ENCODE measurements at regions not wholly inside any gene's neighbourhood (a gene's known extent, or its start where the extent isn't known, plus 50 kb on each side); places are given as distances from the start of the nearest gene placed in this dataset.

DNA sequence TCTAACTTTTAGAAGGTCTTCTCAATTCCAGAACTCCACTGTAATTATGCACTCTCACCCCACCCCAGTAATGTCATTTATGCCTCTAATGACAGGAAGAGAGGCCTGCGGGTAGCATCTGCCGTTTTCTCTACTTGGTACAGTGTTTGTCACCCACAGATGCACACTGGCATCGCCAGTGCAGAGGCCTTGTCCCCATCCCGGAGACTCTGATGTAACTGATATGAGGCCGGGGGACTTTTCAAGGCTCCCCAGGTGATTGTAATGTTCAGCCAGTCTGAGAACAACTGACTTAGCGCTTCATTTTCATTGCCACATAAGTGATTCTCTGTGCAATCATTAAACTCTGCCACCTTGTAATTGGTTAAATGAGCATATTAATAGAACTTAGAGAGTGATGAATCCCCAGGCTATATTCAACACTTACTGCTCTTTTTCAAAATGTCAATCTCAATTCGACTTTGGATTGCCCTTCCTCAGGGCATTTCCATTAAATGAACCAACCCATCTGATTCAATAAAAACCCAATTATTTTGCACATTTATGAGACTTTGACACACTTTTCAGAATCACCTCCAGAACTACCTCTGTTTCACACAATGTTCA lies 113.2 kb downstream of the HERPUD2 start:
- DNase-seq = no peak
- H3K36me3 ChIP-seq (replicated peaks; ENCODE audit: control insufficient read depth, insufficient read depth, low read length) = no peaks in the 10 kb centered on the region
- no peaks in the 10 kb centered on the region for H3K27me3 ChIP-seq (ENCODE audit: control insufficient read depth, insufficient read depth, low read length)
- H3K4me3 ChIP-seq (ENCODE audit: insufficient read depth, low read depth, low read length) = no peak overlapping the region

DNA sequence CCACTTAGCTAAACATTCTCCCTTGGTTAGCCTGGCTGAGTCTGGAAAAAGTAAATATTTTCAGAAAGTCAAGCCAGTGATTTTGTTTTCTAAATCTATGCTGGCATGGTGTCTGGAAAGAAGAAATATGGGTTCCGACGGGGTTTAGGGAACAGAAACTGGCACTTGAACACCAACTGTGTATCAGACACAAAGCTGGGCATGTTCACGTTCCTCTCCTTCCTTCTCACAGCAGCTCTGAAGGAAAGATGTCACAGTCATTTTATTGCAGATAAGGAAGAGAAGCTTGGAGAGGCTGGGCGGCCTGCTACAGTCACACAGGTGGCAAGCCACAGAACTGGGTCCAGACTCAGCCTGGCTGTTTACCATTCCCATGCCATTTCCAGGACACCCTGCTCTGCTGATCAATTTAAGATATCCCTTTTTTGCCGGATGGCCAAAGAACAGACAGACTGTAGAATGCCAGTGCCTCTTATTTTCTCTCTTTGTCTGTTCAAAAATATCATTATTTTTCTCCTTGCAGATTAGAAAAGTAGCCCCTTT lies 118.8 kb downstream of the HERPUD2 start:
- no peak for DNase-seq
- no peak overlapping the region for H3K4me3 ChIP-seq (ENCODE audit: insufficient read depth, low read depth, low read length)
- no peaks in the 10 kb centered on the region for H3K27me3 ChIP-seq (ENCODE audit: control insufficient read depth, insufficient read depth, low read length)
- H3K36me3 ChIP-seq (replicated peaks; ENCODE audit: control insufficient read depth, insufficient read depth, low read length) = no peaks in the 10 kb centered on the region

DNA sequence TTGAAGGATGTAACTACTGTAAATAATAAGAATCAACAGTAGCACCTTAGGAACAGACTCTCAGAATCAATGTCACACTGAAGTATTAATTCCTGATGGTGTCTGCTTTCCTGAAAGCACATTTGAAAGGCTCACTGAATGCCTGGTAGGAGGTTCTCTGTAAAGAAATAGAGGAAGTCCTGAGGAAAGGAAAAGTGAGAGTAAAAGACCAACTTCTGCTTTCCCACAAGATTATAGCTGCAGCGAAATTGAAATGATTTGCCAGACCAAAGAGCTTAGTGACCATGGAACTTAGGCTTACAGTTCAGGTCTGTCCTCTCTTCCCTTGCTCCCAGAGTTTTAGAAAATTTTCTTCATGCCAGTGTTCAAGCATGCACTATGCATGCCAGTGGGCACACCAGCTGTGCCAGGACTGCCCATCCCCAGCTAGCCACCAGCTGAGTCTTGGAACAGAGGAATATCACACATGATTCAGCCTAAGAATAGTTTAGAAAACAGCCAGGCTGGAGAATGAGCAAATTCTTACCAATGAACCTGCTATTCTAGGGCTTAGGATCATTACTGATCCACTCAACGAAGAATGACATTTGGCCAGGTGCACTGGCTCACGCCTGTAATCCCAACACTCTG lies 123.2 kb downstream of the HERPUD2 start:
- Histone ChIP-seq H3K27me3 (ENCODE audit: control insufficient read depth, insufficient read depth, low read length) (no peaks in the 10 kb centered on the region), H3K4me3 (ENCODE audit: insufficient read depth, low read depth, low read length) (no peak overlapping the region), H3K36me3 (replicated peaks; ENCODE audit: control insufficient read depth, insufficient read depth, low read length) (no peaks in the 10 kb centered on the region)
- no peak for DNase-seq

GRCh38 chr7:35570937-35571336 lies 124.0 kb downstream of the HERPUD2 start:
- Histone ChIP-seq H3K27me3 (ENCODE audit: control insufficient read depth, insufficient read depth, low read length) (no peaks in the 10 kb centered on the region), H3K4me3 (ENCODE audit: insufficient read depth, low read depth, low read length) (no peak overlapping the region), H3K36me3 (replicated peaks; ENCODE audit: control insufficient read depth, insufficient read depth, low read length) (no peaks in the 10 kb centered on the region)
- DNase-seq = no peak

DNA sequence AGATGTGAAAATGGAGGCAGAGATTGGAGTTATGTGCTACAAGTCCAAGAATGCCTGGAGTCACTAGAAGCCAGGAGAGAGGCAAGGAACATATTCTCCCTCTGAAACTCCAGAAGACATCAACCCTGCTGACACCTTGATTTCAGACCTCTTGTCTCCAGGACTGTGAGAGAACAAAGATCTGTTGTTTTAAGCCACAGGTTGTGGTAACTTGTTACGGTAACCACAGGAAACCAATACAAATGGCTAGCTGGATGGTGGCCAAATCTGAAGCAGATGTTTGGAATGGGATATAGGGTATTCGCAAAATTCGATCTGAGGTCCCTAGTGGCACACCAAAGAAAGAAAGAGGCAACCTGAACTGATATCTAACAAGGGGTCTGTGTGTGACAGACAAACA lies 129.0 kb downstream of the HERPUD2 start:
- no peak for DNase-seq
- H3K36me3 ChIP-seq (replicated peaks; ENCODE audit: control insufficient read depth, insufficient read depth, low read length) = no peaks in the 10 kb centered on the region
- H3K4me3 ChIP-seq (ENCODE audit: insufficient read depth, low read depth, low read length) = no peak overlapping the region
- H3K27me3 ChIP-seq (ENCODE audit: control insufficient read depth, insufficient read depth, low read length) = no peaks in the 10 kb centered on the region

GRCh38 chr7:35558841-35559240 lies 136.1 kb downstream of the HERPUD2 start:
- H3K36me3 ChIP-seq (replicated peaks; ENCODE audit: control insufficient read depth, insufficient read depth, low read length) = no peaks in the 10 kb centered on the region
- DNase-seq = no peak
- no peak overlapping the region for H3K4me3 ChIP-seq (ENCODE audit: insufficient read depth, low read depth, low read length)
- no peaks in the 10 kb centered on the region for H3K27me3 ChIP-seq (ENCODE audit: control insufficient read depth, insufficient read depth, low read length)

DNA sequence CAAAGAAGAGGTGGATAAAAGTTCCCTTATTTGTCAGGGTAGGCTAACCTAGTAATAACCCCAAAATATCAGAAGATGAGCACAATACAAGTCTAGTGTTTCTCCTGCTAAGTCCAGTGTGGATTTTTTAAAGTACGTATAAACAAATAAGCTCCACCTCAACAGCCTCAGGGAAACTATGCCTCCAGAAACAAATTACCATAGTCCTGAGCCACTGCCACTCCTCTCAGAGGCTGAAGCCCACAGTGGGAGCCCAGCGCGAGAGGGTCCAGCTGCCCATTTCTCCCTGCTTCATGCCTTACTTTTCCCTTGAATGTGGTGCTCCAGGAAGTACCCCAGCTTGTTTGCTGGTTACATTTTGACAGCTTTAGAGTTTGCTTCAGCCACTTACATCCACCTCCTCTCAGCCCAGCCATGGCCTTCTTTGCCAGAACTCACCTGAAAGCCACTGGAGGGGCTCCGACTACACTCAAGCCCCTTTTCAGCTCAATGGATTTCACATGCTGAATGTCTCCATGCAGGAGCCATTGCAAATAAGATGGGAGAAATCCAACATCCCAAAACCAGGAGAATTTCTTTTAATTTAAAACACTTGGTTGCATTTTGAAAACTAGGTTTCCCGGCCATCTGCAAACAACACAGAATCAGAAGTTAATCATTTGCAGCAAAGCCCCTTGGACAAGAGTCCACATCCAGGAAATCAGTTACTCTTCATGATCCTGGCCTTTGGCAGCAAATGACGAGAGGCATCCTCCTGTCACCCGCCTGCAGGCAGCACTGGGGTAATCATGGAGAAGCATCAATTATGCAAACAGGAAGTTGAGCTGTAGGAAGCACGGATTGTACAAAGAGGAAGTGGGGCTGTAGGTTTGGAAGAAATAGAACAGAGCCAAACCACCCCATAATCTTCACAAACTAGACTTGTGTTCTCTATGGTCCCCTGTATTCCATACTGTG lies 138.1 kb downstream of the HERPUD2 start:
- no peaks in the 10 kb centered on the region for H3K36me3 ChIP-seq (replicated peaks; ENCODE audit: control insufficient read depth, insufficient read depth, low read length)
- H3K4me3 ChIP-seq (ENCODE audit: insufficient read depth, low read depth, low read length) = no peak overlapping the region
- H3K27me3 ChIP-seq (ENCODE audit: control insufficient read depth, insufficient read depth, low read length) = no peaks in the 10 kb centered on the region
- no peak for DNase-seq

DNA sequence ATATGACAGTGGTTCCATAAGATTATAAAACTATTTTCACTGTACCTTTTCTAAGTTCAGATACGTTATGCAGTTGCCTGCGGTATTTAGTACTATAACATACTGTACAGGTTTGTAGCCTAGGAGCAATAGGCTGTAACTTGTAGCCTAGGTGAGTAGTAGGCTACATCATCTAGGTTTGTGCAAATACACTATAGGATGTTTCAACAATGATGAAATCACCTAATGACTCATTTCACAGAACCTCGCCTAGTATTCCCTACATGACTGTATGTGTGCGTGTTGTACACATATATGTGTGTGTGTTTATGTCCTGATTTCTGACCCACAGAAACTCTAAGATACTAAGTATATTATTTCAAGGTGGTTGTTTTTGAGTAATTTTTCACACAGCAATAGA lies 139.0 kb downstream of the HERPUD2 start:
- no peak overlapping the region for H3K4me3 ChIP-seq (ENCODE audit: insufficient read depth, low read depth, low read length)
- no peaks in the 10 kb centered on the region for H3K27me3 ChIP-seq (ENCODE audit: control insufficient read depth, insufficient read depth, low read length)
- DNase-seq = no peak
- H3K36me3 ChIP-seq (replicated peaks; ENCODE audit: control insufficient read depth, insufficient read depth, low read length) = no peaks in the 10 kb centered on the region

GRCh38 chr7:35555386-35555785 lies 139.5 kb downstream of the HERPUD2 start:
- no peak for DNase-seq
- Histone ChIP-seq H3K4me3 (ENCODE audit: insufficient read depth, low read depth, low read length) (no peak overlapping the region), H3K36me3 (replicated peaks; ENCODE audit: control insufficient read depth, insufficient read depth, low read length) (no peaks in the 10 kb centered on the region), H3K27me3 (ENCODE audit: control insufficient read depth, insufficient read depth, low read length) (no peaks in the 10 kb centered on the region)

- DNase-seq = no peak
- Histone ChIP-seq H3K27me3 (ENCODE audit: control insufficient read depth, insufficient read depth, low read length) (no peaks in the 10 kb centered on the region), H3K36me3 (replicated peaks; ENCODE audit: control insufficient read depth, insufficient read depth, low read length) (no peaks in the 10 kb centered on the region), H3K4me3 (ENCODE audit: insufficient read depth, low read depth, low read length) (no peak overlapping the region)
These were observed 141.4 kb downstream of the HERPUD2 start for GRCh38 chr7:35553519-35553918.

DNA sequence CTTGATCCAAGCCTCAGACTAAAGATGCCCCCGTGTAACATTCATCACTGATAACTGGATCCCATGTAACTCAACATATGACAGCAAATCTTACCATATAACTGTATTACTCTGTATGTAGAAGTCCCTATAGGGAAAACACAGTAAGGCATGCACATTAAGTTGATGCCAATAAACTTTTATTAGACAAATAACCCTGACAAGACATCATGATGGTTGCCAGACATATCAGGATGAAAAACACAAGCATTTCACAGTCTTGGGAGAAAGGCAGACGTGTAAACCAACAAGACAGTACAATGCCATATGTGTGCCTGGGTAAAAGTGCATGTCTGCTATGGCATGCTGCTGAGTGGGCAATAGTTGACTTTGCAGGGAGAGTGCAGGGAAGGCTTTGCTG lies 142.2 kb downstream of the HERPUD2 start:
- no peaks in the 10 kb centered on the region for H3K36me3 ChIP-seq (replicated peaks; ENCODE audit: control insufficient read depth, insufficient read depth, low read length)
- no peaks in the 10 kb centered on the region for H3K27me3 ChIP-seq (ENCODE audit: control insufficient read depth, insufficient read depth, low read length)
- DNase-seq = no peak
- H3K4me3 ChIP-seq (ENCODE audit: insufficient read depth, low read depth, low read length) = no peak overlapping the region

DNA sequence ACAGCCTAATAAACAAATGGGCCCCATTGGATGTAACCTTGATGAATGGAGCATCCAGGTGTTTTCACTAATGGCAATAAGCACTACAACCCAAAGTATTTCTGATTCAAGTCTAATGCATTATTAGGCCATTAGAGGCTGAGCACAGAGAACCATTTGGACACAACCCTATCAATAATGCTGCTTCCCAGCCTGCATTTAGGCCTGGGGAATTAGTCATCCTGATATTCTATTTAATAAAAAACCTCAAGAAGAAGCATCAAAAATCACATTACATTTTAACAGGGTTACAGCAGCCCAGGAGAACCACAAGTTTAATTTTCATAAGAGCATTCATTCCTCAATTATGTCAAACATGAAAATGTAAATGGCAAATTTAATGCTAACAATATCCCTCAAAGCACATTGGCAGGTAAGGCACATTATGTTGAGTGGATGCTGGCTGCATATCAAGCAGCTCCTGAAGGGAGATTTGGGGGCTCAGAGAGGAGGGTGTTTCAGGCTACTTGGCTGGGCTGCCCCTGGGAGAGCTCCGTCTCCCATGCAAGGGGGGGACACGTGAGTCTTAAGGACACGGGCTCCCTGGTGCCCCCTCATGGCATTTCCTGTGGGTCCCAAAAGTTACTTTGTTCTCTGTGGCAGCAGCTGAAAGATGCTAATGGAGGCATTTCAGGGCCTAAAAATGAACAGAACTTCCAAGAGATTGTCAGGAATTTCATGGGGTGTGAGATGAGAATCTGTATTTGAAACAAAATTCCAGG lies 143.4 kb downstream of the HERPUD2 start:
- Histone ChIP-seq H3K27me3 (ENCODE audit: control insufficient read depth, insufficient read depth, low read length) (no peaks in the 10 kb centered on the region), H3K4me3 (ENCODE audit: insufficient read depth, low read depth, low read length) (no peak overlapping the region), H3K36me3 (replicated peaks; ENCODE audit: control insufficient read depth, insufficient read depth, low read length) (no peaks in the 10 kb centered on the region)
- DNase-seq = peak; percentile 55

DNA sequence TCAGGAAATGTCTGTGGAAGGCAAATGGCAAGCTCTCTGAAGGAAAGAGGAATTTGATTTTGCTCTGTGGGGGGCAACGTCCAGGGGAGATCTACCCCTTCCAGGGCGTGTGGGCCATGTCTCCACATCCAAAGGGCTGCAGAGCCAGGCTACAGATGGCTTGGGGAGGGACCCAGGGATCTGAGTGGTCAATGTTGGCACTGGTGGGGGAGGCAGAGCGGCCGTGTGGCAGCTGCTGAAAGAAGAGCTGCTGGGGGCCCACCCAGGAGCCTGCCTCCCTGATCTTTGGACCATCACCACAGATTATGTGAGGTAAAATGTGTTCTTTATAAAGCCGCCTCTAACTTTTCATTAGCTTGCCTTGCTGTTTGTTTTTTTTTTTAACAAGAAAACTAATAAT lies 144.1 kb downstream of the HERPUD2 start:
- Histone ChIP-seq H3K36me3 (replicated peaks; ENCODE audit: control insufficient read depth, insufficient read depth, low read length) (no peaks in the 10 kb centered on the region), H3K27me3 (ENCODE audit: control insufficient read depth, insufficient read depth, low read length) (no peaks in the 10 kb centered on the region), H3K4me3 (ENCODE audit: insufficient read depth, low read depth, low read length) (no peak overlapping the region)
- DNase-seq = no peak

GRCh38 chr7:35549781-35550180 lies 145.2 kb downstream of the HERPUD2 start:
- no peak for DNase-seq
- no peak overlapping the region for H3K4me3 ChIP-seq (ENCODE audit: insufficient read depth, low read depth, low read length)
- H3K36me3 ChIP-seq (replicated peaks; ENCODE audit: control insufficient read depth, insufficient read depth, low read length) = no peaks in the 10 kb centered on the region
- no peaks in the 10 kb centered on the region for H3K27me3 ChIP-seq (ENCODE audit: control insufficient read depth, insufficient read depth, low read length)

All from H7 (cell line).